Type B pancreatic cell (in vitro differentiated cells): ENCODE measurements at regions not wholly inside any gene's neighbourhood (a gene's known extent, or its start where the extent isn't known, plus 50 kb on each side); places are given as distances from the start of the nearest gene placed in this dataset.
"Not testable (repeated sequence)": the region's sequence is repeated elsewhere in the genome, so short reads cannot be mapped to it uniquely, and the experiment has no call there.

ENCODE experiments used
- DNase-seq: peaks from one replicate; pipeline ENCODE4 v3.0.0; 2021; ENCODE audit warnings: mixed read lengths; ENCODE audit not compliant: unreplicated experiment; ENCODE audit errors: extremely low spot score
- H3K27ac Mint-ChIP-seq: 2 replicates; pipeline ENCODE4 v1.8.0; 2021; ENCODE audit warnings: mild to moderate bottlenecking, mixed read lengths
- H3K27me3 Mint-ChIP-seq: 2 replicates; pipeline ENCODE4 v1.8.0; 2021; ENCODE audit warnings: mixed read lengths
- H3K36me3 Mint-ChIP-seq: 2 replicates; pipeline ENCODE4 v1.8.0; 2021; ENCODE audit warnings: mixed read lengths
- H3K4me1 Mint-ChIP-seq: one replicate; pipeline ENCODE4 v1.8.0; 2021; ENCODE audit warnings: mixed read lengths; ENCODE audit not compliant: unreplicated experiment
- H3K4me3 Mint-ChIP-seq: 2 replicates; pipeline ENCODE4 v1.8.0; 2021; ENCODE audit warnings: mild to moderate bottlenecking, mixed read lengths
- H3K9me3 Mint-ChIP-seq: 2 replicates; pipeline ENCODE4 v1.8.0; 2021; ENCODE audit warnings: mixed read lengths
- CTCF ChIP-seq: fragments of 200-600 bp; sonication (generic); conservative IDR thresholded peaks from 2 replicates; pipeline ENCODE4 v1.5.0; 2021; ENCODE audit warnings: antibody characterized with exemption, mild to moderate bottlenecking

GRCh38 chr14:44453433-44454171 lies 53.5 kb downstream of the FSCB start:
- no peak for DNase-seq
- no peak for TF ChIP-seq CTCF
- no peak overlapping the region for H3K4me3 Mint-ChIP-seq
- H3K9me3 Mint-ChIP-seq, result no peaks in the 10 kb centered on the region
- H3K36me3 Mint-ChIP-seq, result peaks cover 3% of the 10 kb centered on the region
- H3K27me3 Mint-ChIP-seq, result no peaks in the 10 kb centered on the region
- H3K4me1 Mint-ChIP-seq, result no peaks in the 10 kb centered on the region
- H3K27ac Mint-ChIP-seq, result no peak overlapping the region

GRCh38 chr14:44450232-44450631 lies 56.9 kb downstream of the FSCB start:
- DNase-seq, H3K9me3 Mint-ChIP-seq, H3K4me1 Mint-ChIP-seq, H3K27me3 Mint-ChIP-seq, H3K36me3 Mint-ChIP-seq: not testable (repeated sequence)
- H3K4me3 Mint-ChIP-seq, result peak overlapping the region; percentile 10
- peak overlapping the region; percentile 87 for H3K27ac Mint-ChIP-seq

- DNase-seq, result no peak
These were observed 57.4 kb downstream of the FSCB start for GRCh38 chr14:44449680-44450079.

GRCh38 chr14:44448951-44449358 lies 58.1 kb downstream of the FSCB start:
- Mint-ChIP-seq H3K9me3 (no peaks in the 10 kb centered on the region), H3K27ac (peak overlapping the region; percentile 87), H3K4me3 (no peak overlapping the region), H3K4me1 (no peaks in the 10 kb centered on the region), H3K27me3 (no peaks in the 10 kb centered on the region), H3K36me3 (peaks cover 3% of the 10 kb centered on the region)
- no peak for DNase-seq
- TF ChIP-seq CTCF, result no peak

More at GRCh38 chr14:44449680-44450079, 57.4 kb downstream of the FSCB start:
- Mint-ChIP-seq H3K27ac (peak overlapping the region; percentile 87), H3K9me3 (no peaks in the 10 kb centered on the region), H3K27me3 (no peaks in the 10 kb centered on the region), H3K4me3 (peak overlapping the region; percentile 10), H3K4me1 (no peaks in the 10 kb centered on the region), H3K36me3 (peaks cover 3% of the 10 kb centered on the region)
- no peak for TF ChIP-seq CTCF

GRCh38 chr14:44446965-44447364 lies 60.1 kb downstream of the FSCB start:
- Mint-ChIP-seq H3K4me3 (no peak overlapping the region), H3K9me3 (no peaks in the 10 kb centered on the region), H3K27me3 (no peaks in the 10 kb centered on the region)

More at GRCh38 chr14:44446965-44447364, 60.1 kb downstream of the FSCB start:
- DNase-seq, result no peak
- no peak for TF ChIP-seq CTCF
- Mint-ChIP-seq H3K36me3 (peaks cover 3% of the 10 kb centered on the region), H3K4me1 (no peaks in the 10 kb centered on the region), H3K27ac (no peak overlapping the region)
